Stomach (tissue), 8 donors: ENCODE measurements at regions not wholly inside any gene's neighbourhood (a gene's known extent, or its start where the extent isn't known, plus 50 kb on each side); places are given as distances from the start of the nearest gene placed in this dataset.
A peak's percentile ranks its signal among the peaks of the same experiment; 100 is the strongest.

ENCODE experiments used
- DNase-seq, 2 donors: peaks; one replicate each; pipeline versions ENCODE4 v3.0.0 to v3.0.0-alpha.2; 2013 to 2019
- H3K27ac ChIP-seq, 5 donors: fragments of 200-600 bp in 4 of 5; sonication (generic) in 4 of 5; one replicate each; pipeline ENCODE4 v1.5.1; 2013 to 2019; ENCODE audit warnings: mild to moderate bottlenecking in 1 of 5, moderate library complexity in 1 of 5
- H3K27me3 ChIP-seq, 3 donors: fragments of 200-600 bp; sonication (generic); one replicate each; pipeline ENCODE4 v1.5.1; 2017 to 2019; ENCODE audit warnings: mixed run types in 1 of 3
- H3K36me3 ChIP-seq, 4 donors: fragments of 200-600 bp; sonication (generic); 1 replicate in 3 of 4; 2 replicates in 1 of 4; pipeline ENCODE4 v1.5.1; 2016 to 2019
- H3K4me1 ChIP-seq, 4 donors: fragments of 200-600 bp; sonication (generic); one replicate each; pipeline ENCODE4 v1.5.1; 2016 to 2019
- H3K4me3 ChIP-seq, 4 donors: fragments of 200-600 bp; sonication (generic) in 3 of 4; one replicate each; pipeline ENCODE4 v1.5.1; 2016 to 2019; ENCODE audit warnings: mild to moderate bottlenecking in 1 of 4
- H3K9me3 ChIP-seq, 4 donors: fragments of 200-600 bp; sonication (generic); one replicate each; pipeline ENCODE4 v1.5.1; 2016 to 2019
- EP300 ChIP-seq: sonication (generic); formaldehyde crosslinking; IDR thresholded peaks from one replicate; pipeline ENCODE4 v1.6.1; 2017; ENCODE audit warnings: antibody characterized with exemption
- POLR2A ChIP-seq, 4 donors: fragments of 450-650 bp; IDR thresholded peaks; one replicate each; pipeline ENCODE4 v1.6.1; 2016; ENCODE audit warnings: antibody characterized with exemption in 4 of 4, control low read depth in 2 of 4, mild to moderate bottlenecking in 1 of 4, moderate library complexity in 1 of 4
- POLR2AphosphoS5 ChIP-seq, 3 donors: sonication (generic); formaldehyde crosslinking; IDR thresholded peaks; one replicate each; pipeline ENCODE4 v1.6.1; 2016; ENCODE audit warnings: antibody characterized with exemption in 3 of 3
- WGBS, 5 donors: extraction: QIAGEN DNeasy Blood & Tissue Kit in 3 of 5; methylation state at CpG; one replicate each; pipeline versions ENCODE4 v1.1.5 to v1.1.7; 2013 to 2018; 5-methylcytosine and 5-hydroxymethylcytosine counted together
- intact Hi-C: fragments of 100-400 bp; cut with DNase I; formaldehyde crosslinking; loops from one replicate; pipeline ENCODE4 v1.15.1; 2023; ENCODE audit warnings: low total_unique reads
- TF ChIP-seq, protein P1 (sequence below), 7 experiments: fragments of 450-650 bp in 4 of 7; fragments of 200-600 bp in 3 of 7; sonication (generic) in 3 of 7; IDR thresholded peaks; one replicate each; pipeline ENCODE4 v1.5.1; 2016 to 2019; ENCODE audit warnings: antibody characterized with exemption in 7 of 7, control low read depth in 2 of 7, mild to moderate bottlenecking in 1 of 7
- donor health status: healthy with polysubstance abuse.
- donor health status: Bipolar disorder and iron deficiency.
- donor health status: healthy.

DNA sequence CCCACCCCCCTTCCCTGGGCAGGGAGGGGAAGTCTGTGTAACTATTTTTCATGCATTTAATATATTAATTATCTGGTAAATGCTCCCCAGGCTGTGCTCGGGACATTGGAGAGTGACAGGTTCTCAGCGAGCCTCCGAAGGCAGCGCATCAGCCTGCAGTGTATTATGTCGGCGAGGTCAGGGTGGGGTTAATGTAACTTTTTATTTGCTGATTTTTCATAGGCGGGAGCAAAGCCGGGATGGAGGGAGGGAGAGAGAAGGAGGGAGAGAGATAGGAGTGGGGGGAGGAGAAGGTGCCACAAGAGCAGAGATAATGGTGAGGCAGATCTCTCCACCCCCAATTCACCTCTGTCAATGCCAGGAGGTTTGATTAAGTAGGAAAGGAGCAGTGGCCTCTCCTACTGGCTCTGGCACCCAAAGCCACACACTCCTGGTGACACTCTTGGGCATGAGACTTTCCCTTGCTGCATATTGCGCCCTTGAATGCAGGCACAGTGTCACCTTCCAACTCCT lies 104.0 kb downstream of the MRM1 start:
- WGBS, 5 donors: 48 to 62% (median 61%) methylated on average over 9 of the region's 9 CpGs
- Histone ChIP-seq H3K36me3 (no peaks in the 10 kb centered on the region), H3K27ac (no peak overlapping the region), H3K27me3 (peaks cover 18 to 58% (median 26%) of the 10 kb centered on the region in 3 donors), H3K9me3 (no peaks in the 10 kb centered on the region), H3K4me3 (no peak overlapping the region), H3K4me1 (peaks cover 0 to 13% (median 4%) of the 10 kb centered on the region in 4 donors)
- DNase-seq: no peak
- TF ChIP-seq, protein P1, sequence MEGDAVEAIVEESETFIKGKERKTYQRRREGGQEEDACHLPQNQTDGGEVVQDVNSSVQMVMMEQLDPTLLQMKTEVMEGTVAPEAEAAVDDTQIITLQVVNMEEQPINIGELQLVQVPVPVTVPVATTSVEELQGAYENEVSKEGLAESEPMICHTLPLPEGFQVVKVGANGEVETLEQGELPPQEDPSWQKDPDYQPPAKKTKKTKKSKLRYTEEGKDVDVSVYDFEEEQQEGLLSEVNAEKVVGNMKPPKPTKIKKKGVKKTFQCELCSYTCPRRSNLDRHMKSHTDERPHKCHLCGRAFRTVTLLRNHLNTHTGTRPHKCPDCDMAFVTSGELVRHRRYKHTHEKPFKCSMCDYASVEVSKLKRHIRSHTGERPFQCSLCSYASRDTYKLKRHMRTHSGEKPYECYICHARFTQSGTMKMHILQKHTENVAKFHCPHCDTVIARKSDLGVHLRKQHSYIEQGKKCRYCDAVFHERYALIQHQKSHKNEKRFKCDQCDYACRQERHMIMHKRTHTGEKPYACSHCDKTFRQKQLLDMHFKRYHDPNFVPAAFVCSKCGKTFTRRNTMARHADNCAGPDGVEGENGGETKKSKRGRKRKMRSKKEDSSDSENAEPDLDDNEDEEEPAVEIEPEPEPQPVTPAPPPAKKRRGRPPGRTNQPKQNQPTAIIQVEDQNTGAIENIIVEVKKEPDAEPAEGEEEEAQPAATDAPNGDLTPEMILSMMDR (IDR thresholded peaks at IDR 0.05): no peak
- TF ChIP-seq EP300 (no peak), POLR2AphosphoS5 (IDR thresholded peaks at IDR 0.05) (no peak), POLR2A (IDR thresholded peaks at IDR 0.05) (no peak)
- intact Hi-C loops: no loop called here

DNA sequence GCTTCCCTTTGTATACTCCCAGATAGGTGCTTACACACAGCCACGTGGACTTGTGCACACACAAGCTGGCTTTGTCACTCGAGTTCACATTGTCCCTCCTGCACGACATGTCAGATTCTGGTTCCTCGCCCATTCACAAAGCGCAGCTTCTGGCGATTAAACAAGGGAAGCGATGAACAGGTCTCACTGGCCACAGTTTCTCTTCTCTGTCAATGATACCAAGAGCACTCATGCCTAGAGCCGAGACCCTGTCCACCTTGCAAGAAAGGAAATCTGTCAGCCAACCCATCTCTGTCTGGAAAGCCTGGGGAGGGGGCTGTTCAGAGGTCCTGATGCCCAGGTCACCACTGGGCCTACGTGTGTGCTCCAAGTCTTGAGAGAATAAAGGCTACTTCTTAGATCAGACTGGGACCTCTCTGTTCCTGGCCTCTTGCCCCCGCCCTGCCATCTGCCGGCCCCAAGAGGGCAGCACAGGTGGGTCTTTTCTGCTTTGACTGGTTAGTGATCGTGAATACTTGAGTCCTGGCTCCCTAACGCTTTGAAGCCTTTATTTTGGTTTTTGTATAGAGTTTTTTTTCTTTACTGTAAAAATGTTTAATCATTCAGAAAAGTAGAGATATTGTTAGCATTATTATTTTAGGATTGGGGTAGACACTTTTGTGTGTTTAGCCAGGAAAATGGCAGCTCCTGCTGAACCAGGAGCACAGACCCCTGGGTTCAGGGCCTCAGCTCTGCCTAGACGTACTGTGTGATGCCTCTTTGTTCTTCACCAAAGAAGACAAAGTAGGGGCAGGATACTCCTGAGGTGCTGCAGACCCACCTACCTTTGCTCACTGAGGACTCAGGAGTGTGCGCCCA lies 104.7 kb downstream of the MRM1 start:
- peak; percentile 46 to 73 for DNase-seq
- no peak overlapping the region for H3K4me3 ChIP-seq
- WGBS, 5 donors: 37 to 47% (median 39%) methylated on average over 15 of the region's 15 CpGs
- peaks cover 0 to 13% (median 4%) of the 10 kb centered on the region in 4 donors for H3K4me1 ChIP-seq
- H3K27me3 ChIP-seq: peaks cover 18 to 50% (median 26%) of the 10 kb centered on the region in 3 donors
- TF ChIP-seq POLR2AphosphoS5 (IDR thresholded peaks at IDR 0.05) (no peak), EP300 (no peak), POLR2A (IDR thresholded peaks at IDR 0.05) (no peak)
- TF ChIP-seq, protein P1 (IDR thresholded peaks at IDR 0.05): peak in 5 of 7 experiments; percentile 11 to 51 (median 27)
- H3K27ac ChIP-seq: no peak overlapping the region
- H3K9me3 ChIP-seq: no peaks in the 10 kb centered on the region
- intact Hi-C loops: no loop called here
- H3K36me3 ChIP-seq: no peaks in the 10 kb centered on the region

DNA sequence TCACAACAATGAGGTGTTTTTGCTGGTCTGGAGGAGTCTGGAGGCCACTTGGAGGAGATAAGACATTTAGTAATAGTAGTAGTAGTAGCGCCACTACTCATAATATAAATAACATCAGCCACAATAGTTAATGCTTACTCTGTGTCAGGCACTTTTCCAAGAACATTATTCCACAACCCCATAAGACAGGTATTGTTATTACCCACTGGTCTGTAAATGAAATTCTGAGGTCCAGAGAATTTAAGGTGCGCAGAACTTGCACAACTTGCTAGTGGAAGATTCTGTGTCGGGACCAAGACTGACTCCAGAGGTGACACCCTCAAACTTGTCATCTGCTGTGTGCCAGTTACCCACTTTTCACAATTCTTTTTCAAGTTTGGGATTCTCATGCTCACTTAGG lies 106.5 kb downstream of the MRM1 start:
- Histone ChIP-seq H3K36me3 (no peaks in the 10 kb centered on the region), H3K27me3 (peaks cover 17 to 32% (median 20%) of the 10 kb centered on the region in 3 donors), H3K27ac (no peak overlapping the region), H3K9me3 (no peaks in the 10 kb centered on the region), H3K4me3 (no peak overlapping the region), H3K4me1 (peaks cover 0 to 13% (median 4%) of the 10 kb centered on the region in 4 donors)
- TF ChIP-seq POLR2A (IDR thresholded peaks at IDR 0.05): no peak
- no peak for TF ChIP-seq EP300
- TF ChIP-seq, protein P1 (IDR thresholded peaks at IDR 0.05): no peak
- TF ChIP-seq POLR2AphosphoS5 (IDR thresholded peaks at IDR 0.05): no peak
- no peak for DNase-seq
- 86 to 94% (median 90%) methylated on average over 3 of the region's 3 CpGs for WGBS, 5 donors
- intact Hi-C loops: no loop called here

DNA sequence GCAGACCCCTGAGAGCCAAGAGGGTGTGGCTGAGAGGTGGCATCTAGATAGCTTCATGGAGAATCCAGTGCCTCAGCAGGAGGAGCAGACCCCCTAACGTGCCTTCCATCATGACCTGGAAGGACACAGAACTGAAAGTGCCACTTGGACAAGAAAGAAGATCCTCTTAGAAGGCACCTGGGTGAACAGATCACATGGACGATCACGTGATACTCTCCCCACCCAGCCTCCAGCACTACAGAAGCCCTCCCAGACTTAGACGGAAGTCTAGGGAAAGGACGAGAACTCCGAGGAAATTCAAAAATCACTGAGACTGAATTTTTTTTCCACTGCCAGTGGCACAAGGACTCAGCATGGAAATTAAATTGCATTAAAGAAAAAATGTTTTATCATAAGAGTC lies 113.4 kb downstream of the MRM1 start:
- no peak for TF ChIP-seq EP300
- TF ChIP-seq POLR2A (IDR thresholded peaks at IDR 0.05): no peak
- TF ChIP-seq POLR2AphosphoS5 (IDR thresholded peaks at IDR 0.05): no peak
- TF ChIP-seq, protein P1 (IDR thresholded peaks at IDR 0.05): no peak
- DNase-seq: no peak
- 80 to 88% (median 87%) methylated on average over 6 of the region's 6 CpGs for WGBS, 5 donors
- H3K27ac ChIP-seq: no peak overlapping the region
- no peak overlapping the region for H3K4me3 ChIP-seq
- H3K4me1 ChIP-seq: no peaks in the 10 kb centered on the region
- H3K27me3 ChIP-seq: peaks cover 0 to 33% (median 0%) of the 10 kb centered on the region in 3 donors
- intact Hi-C loops: no loop called here
- H3K9me3 ChIP-seq: no peaks in the 10 kb centered on the region
- H3K36me3 ChIP-seq: no peaks in the 10 kb centered on the region
